ENCODE measurements at regions not wholly inside any gene's neighbourhood (a gene's known extent, or its start where the extent isn't known, plus 50 kb on each side); places are given as distances from the start of the nearest gene placed in this dataset.

- no peak for DNase-seq (ENCODE audit: low spot score)
- in situ Hi-C loops (cut with MboI; ENCODE audit: low pct_unique_long_range_greater_than_20kb, low sequenced_read_pairs, unreplicated experiment), result no loop called here
- TF ChIP-seq, protein P1, sequence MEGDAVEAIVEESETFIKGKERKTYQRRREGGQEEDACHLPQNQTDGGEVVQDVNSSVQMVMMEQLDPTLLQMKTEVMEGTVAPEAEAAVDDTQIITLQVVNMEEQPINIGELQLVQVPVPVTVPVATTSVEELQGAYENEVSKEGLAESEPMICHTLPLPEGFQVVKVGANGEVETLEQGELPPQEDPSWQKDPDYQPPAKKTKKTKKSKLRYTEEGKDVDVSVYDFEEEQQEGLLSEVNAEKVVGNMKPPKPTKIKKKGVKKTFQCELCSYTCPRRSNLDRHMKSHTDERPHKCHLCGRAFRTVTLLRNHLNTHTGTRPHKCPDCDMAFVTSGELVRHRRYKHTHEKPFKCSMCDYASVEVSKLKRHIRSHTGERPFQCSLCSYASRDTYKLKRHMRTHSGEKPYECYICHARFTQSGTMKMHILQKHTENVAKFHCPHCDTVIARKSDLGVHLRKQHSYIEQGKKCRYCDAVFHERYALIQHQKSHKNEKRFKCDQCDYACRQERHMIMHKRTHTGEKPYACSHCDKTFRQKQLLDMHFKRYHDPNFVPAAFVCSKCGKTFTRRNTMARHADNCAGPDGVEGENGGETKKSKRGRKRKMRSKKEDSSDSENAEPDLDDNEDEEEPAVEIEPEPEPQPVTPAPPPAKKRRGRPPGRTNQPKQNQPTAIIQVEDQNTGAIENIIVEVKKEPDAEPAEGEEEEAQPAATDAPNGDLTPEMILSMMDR (IDR thresholded peaks at IDR 0.05; ENCODE audit: extremely low read depth, insufficient read depth, missing control alignments), result no peak
These were observed 92.3 kb upstream of the KDM7A start for GRCh38 chr7:140269004-140269638.

DNA sequence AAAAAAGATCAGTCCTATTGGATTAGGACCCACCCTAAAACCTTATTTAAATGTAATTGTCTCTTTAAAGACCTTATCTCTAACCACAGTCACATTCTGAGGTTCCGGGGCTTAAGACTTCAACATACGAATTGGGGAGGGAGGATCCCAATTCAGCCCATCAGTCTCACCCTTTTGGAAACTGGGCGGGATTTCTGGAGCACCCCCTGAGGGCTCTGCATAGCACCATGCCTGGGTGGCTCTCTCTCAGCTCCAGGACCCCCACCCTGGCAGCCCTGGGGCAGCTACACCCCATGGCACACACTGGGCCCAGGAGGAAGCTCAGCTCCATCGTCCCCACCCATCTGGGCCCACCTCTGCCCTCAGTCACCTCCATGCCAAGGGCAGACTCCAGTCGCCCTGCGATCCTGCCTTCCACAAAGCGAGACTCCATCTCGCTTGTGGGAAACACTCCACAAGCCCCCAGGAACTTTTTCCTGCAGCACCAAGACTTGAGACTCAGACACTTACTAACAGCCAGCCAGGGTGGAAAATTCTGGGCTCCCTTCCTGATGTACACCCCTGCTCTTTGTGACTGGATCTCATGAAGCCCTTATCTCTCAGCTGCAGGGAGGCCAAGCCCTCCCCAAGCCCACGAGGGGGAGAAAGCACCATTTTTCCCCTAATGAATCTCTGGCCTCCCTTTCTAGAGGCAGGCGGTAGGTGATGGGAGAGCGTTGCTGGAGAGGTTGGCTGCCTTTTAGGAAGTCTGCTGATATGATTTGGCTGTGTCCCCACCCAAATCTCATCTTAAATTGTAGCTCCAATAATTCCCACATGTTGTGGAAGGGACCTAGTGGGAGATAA is 90.8 kb upstream of the KDM7A start:
- in situ Hi-C loops (cut with MboI; ENCODE audit: low pct_unique_long_range_greater_than_20kb, low sequenced_read_pairs, unreplicated experiment), result no loop called here
- DNase-seq (ENCODE audit: low spot score), result no peak
- TF ChIP-seq, protein P1 (IDR thresholded peaks at IDR 0.05; ENCODE audit: extremely low read depth, insufficient read depth, missing control alignments), result no peak

GRCh38 chr7:140263277-140263676 is 86.5 kb upstream of the KDM7A start:
- TF ChIP-seq, protein P1 (IDR thresholded peaks at IDR 0.05; ENCODE audit: extremely low read depth, insufficient read depth, missing control alignments), result no peak
- DNase-seq (ENCODE audit: low spot score), result no peak
- in situ Hi-C loops (cut with MboI; ENCODE audit: low pct_unique_long_range_greater_than_20kb, low sequenced_read_pairs, unreplicated experiment), result no loop called here

DNA sequence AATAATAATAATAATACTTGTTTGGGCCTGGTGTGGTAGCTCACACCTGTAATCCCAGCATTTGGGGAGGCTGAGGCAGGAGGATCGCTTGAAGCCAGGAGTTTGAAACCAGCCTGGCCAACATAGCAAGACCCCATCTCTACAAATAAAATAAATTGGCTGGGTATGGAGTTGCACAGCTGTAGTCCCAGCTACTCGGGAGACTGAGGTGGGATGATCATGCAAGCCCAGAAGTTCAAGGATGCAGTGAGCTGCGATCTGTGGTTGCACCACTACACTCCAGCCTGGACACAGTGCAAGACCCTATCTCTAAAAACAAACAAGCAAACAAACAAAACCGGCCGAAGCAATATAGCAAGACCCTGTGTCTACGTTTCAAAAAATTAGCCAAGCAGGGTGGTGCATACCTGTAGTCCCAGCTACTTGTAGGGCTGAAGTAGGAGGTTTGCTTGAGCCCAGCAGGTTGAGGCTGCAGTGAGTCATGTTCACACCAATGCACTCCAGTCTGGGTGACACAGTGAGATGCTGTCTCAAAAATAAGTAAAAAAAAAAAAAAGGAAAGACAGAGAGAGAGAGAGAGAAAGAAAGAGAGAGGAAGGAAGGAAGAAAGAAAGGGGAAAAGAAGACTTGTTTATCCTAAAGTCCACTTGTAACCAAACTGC is 85.6 kb upstream of the KDM7A start:
- DNase-seq (ENCODE audit: low spot score), result no peak
- in situ Hi-C loops (cut with MboI; ENCODE audit: low pct_unique_long_range_greater_than_20kb, low sequenced_read_pairs, unreplicated experiment), result no loop called here

GRCh38 chr7:140261522-140261921 is 84.7 kb upstream of the KDM7A start:
- TF ChIP-seq, protein P1 (IDR thresholded peaks at IDR 0.05; ENCODE audit: extremely low read depth, insufficient read depth, missing control alignments), result no peak
- in situ Hi-C loops (cut with MboI; ENCODE audit: low pct_unique_long_range_greater_than_20kb, low sequenced_read_pairs, unreplicated experiment), result no loop called here
- DNase-seq (ENCODE audit: low spot score), result no peak

More for the DNA sequence above, 85.6 kb upstream of the KDM7A start:
- TF ChIP-seq, protein P1 (IDR thresholded peaks at IDR 0.05; ENCODE audit: extremely low read depth, insufficient read depth, missing control alignments), result no peak

- TF ChIP-seq, protein P1 (IDR thresholded peaks at IDR 0.05; ENCODE audit: extremely low read depth, insufficient read depth, missing control alignments), result no peak
- DNase-seq (ENCODE audit: low spot score), result no peak
- in situ Hi-C loops (cut with MboI; ENCODE audit: low pct_unique_long_range_greater_than_20kb, low sequenced_read_pairs, unreplicated experiment), result no loop called here
These were observed 84.3 kb upstream of the KDM7A start for GRCh38 chr7:140261105-140261486.
